Progenitor cell of endocrine pancreas (in vitro differentiated cells): ENCODE measurements at regions not wholly inside any gene's neighbourhood (a gene's known extent, or its start where the extent isn't known, plus 50 kb on each side); places are given as distances from the start of the nearest gene placed in this dataset.

Experiments used
- DNase-seq: peaks from one replicate; pipeline ENCODE4 v3.0.0; 2021; ENCODE audit warnings: low spot score; ENCODE audit not compliant: unreplicated experiment
- H3K27ac Mint-ChIP-seq: 2 replicates; pipeline ENCODE4 v1.8.0; 2021; ENCODE audit warnings: mild to moderate bottlenecking, moderate library complexity, mixed read lengths
- H3K27me3 Mint-ChIP-seq: 2 replicates; pipeline ENCODE4 v1.8.0; 2021; ENCODE audit warnings: mixed read lengths
- H3K36me3 Mint-ChIP-seq: 2 replicates; pipeline ENCODE4 v1.8.0; 2022; ENCODE audit warnings: mixed read lengths; ENCODE audit not compliant: insufficient read depth
- H3K4me1 Mint-ChIP-seq: 2 replicates; pipeline ENCODE4 v1.8.0; 2021; ENCODE audit warnings: low read depth, mixed read lengths
- H3K4me3 Mint-ChIP-seq: 2 replicates; pipeline ENCODE4 v1.8.0; 2021; ENCODE audit warnings: low read depth, mild to moderate bottlenecking, moderate library complexity, mixed read lengths
- H3K9me3 Mint-ChIP-seq: 2 replicates; pipeline ENCODE4 v1.8.0; 2021; ENCODE audit warnings: low read depth, mixed read lengths
- CTCF ChIP-seq: fragments of 200-600 bp; sonication (generic); IDR thresholded peaks from one replicate; pipeline ENCODE4 v1.5.0; 2021; ENCODE audit warnings: antibody characterized with exemption, mild to moderate bottlenecking; ENCODE audit not compliant: unreplicated experiment

GRCh38 chr19:27889156-27889555 lies 1323.8 kb downstream of the UQCRFS1 start:
- Mint-ChIP-seq H3K36me3 (peaks cover 1% of the 10 kb centered on the region), H3K4me3 (no peak overlapping the region), H3K27ac (no peak overlapping the region), H3K9me3 (peaks cover 59% of the 10 kb centered on the region), H3K27me3 (no peaks in the 10 kb centered on the region), H3K4me1 (no peaks in the 10 kb centered on the region)
- no peak for DNase-seq
- TF ChIP-seq CTCF: no peak

DNA sequence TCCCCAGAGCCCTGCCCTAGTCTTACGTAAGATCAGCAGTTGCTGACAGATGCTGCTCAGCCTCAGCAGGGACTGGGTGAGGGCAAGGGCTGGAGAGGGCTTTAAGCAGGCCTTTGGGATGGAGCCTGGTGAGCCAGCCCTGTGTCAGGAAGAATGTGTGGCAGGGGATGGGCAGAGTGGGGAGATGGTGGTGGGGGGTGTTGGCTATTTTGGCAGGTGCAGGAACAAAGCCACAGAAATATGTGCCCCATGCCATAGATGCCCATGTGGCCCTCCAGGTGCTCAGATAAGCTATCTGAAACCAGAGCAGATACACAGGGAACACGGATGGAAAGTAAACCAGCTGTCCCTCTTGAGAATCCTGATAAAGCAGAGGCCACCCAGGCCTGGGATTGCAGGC lies 1325.0 kb downstream of the UQCRFS1 start:
- peaks cover 1% of the 10 kb centered on the region for H3K36me3 Mint-ChIP-seq
- no peak for TF ChIP-seq CTCF
- no peaks in the 10 kb centered on the region for H3K27me3 Mint-ChIP-seq
- H3K27ac Mint-ChIP-seq: no peak overlapping the region
- H3K9me3 Mint-ChIP-seq: peaks cover 56% of the 10 kb centered on the region
- H3K4me3 Mint-ChIP-seq: no peak overlapping the region
- no peaks in the 10 kb centered on the region for H3K4me1 Mint-ChIP-seq
- no peak for DNase-seq

GRCh38 chr19:27885359-27885758 lies 1327.6 kb downstream of the UQCRFS1 start:
- TF ChIP-seq CTCF: no peak
- no peak overlapping the region for H3K27ac Mint-ChIP-seq
- peaks cover 52% of the 10 kb centered on the region for H3K9me3 Mint-ChIP-seq
- H3K27me3 Mint-ChIP-seq: no peaks in the 10 kb centered on the region
- H3K4me1 Mint-ChIP-seq: no peaks in the 10 kb centered on the region
- no peak overlapping the region for H3K4me3 Mint-ChIP-seq
- DNase-seq: no peak
- H3K36me3 Mint-ChIP-seq: peaks cover 1% of the 10 kb centered on the region

- TF ChIP-seq CTCF: no peak
- Mint-ChIP-seq H3K27ac (no peak overlapping the region), H3K36me3 (peaks cover 1% of the 10 kb centered on the region), H3K27me3 (no peaks in the 10 kb centered on the region), H3K4me3 (no peak overlapping the region), H3K4me1 (no peaks in the 10 kb centered on the region), H3K9me3 (peaks cover 54% of the 10 kb centered on the region)
- no peak for DNase-seq
Measured at GRCh38 chr19:27884376-27884775, 1328.6 kb downstream of the UQCRFS1 start.

- DNase-seq: no peak
- H3K27ac Mint-ChIP-seq: no peak overlapping the region
- H3K4me1 Mint-ChIP-seq: no peaks in the 10 kb centered on the region
- TF ChIP-seq CTCF: no peak
- H3K27me3 Mint-ChIP-seq: no peaks in the 10 kb centered on the region
- no peaks in the 10 kb centered on the region for H3K36me3 Mint-ChIP-seq
- no peak overlapping the region for H3K4me3 Mint-ChIP-seq
- peaks cover 50% of the 10 kb centered on the region for H3K9me3 Mint-ChIP-seq
Measured at GRCh38 chr19:27881213-27881612, 1331.7 kb downstream of the UQCRFS1 start.
